ENCODE measurements at regions not wholly inside any gene's neighbourhood (a gene's known extent, or its start where the extent isn't known, plus 50 kb on each side); places are given as distances from the start of the nearest gene placed in this dataset.
"Not testable (repeated sequence)": the region's sequence is repeated elsewhere in the genome, so short reads cannot be mapped to it uniquely, and the experiment has no call there.

- no peak for TF ChIP-seq CTCF (IDR thresholded peaks at IDR 0.05; ENCODE audit: low read depth, low read length, missing control alignments)
- H3K4me3 ChIP-seq (ENCODE audit: low read depth, low read length): no peak overlapping the region
- in situ Hi-C loops (cut with HindIII; ENCODE audit: low pct_ligation_motif_present, low sequenced_read_pairs): no loop called here
Measured at GRCh38 chr2:210991107-210991506, 434.7 kb downstream of the CPS1 start.

DNA sequence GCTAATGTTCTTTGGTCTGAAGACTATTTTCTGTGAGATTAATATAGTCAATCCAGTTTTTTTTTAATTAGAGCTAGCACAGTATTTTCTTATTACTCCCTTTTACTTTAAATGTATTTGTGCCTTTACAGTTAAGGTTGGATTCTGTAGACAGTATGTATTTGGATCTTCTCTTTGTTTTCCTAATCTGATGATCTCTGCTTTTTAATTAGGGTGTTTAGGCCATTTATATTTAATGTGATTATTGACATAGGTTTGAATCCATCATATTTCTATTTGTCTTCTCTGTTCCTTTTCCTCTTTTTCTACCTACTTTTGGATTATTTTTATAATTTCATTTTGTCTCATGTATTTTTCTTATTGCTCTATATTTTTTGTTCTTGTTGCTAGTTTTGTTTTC lies 437.7 kb downstream of the CPS1 start:
- H3K36me3 ChIP-seq (replicated peaks): no peaks in the 10 kb centered on the region
- H3K4me3 ChIP-seq (ENCODE audit: low read depth, low read length): no peak overlapping the region
- no peaks in the 10 kb centered on the region for H3K27me3 ChIP-seq (replicated peaks)
- in situ Hi-C loops (cut with HindIII; ENCODE audit: low pct_ligation_motif_present, low sequenced_read_pairs): no loop called here
- no peak for DNase-seq
- no peak for TF ChIP-seq CTCF (IDR thresholded peaks at IDR 0.05; ENCODE audit: low read depth, low read length, missing control alignments)
- no peak overlapping the region for H3K27ac ChIP-seq

More at GRCh38 chr2:210991107-210991506, 434.7 kb downstream of the CPS1 start:
- DNase-seq: no peak
- Histone ChIP-seq H3K27me3 (replicated peaks) (no peaks in the 10 kb centered on the region), H3K36me3 (replicated peaks) (no peaks in the 10 kb centered on the region), H3K27ac (no peak overlapping the region)

DNA sequence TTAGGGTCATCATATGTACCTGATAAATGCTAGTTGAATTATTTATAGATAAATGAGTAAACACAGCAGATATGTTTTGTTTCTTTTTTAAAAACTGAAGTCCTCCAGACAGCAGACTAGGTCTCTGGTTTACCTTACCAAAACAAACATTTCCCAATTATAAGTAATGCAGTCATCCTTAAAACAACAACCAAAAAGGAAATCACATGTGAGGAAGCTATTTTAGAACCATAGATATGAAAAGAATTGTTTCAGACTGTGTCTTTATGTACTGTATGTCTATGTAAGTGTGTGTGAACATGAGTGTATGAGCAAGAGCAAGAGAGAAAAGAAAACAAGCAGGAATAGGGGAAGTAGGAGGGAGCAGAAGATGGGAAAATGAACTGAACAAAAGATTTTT lies 441.0 kb downstream of the CPS1 start:
- H3K27me3 ChIP-seq (replicated peaks): no peaks in the 10 kb centered on the region
- H3K27ac ChIP-seq: peak overlapping the region; percentile 33
- no peak overlapping the region for H3K4me3 ChIP-seq (ENCODE audit: low read depth, low read length)
- DNase-seq: no peak
- in situ Hi-C loops (cut with HindIII; ENCODE audit: low pct_ligation_motif_present, low sequenced_read_pairs): no loop called here
- no peaks in the 10 kb centered on the region for H3K36me3 ChIP-seq (replicated peaks)
- TF ChIP-seq CTCF (IDR thresholded peaks at IDR 0.05; ENCODE audit: low read depth, low read length, missing control alignments): no peak

GRCh38 chr2:210998334-210998733 lies 441.9 kb downstream of the CPS1 start:
- H3K36me3 ChIP-seq (replicated peaks): no peaks in the 10 kb centered on the region
- H3K4me3 ChIP-seq (ENCODE audit: low read depth, low read length): no peak overlapping the region
- in situ Hi-C loops (cut with HindIII; ENCODE audit: low pct_ligation_motif_present, low sequenced_read_pairs): no loop called here
- no peak overlapping the region for H3K27ac ChIP-seq
- H3K27me3 ChIP-seq (replicated peaks): no peaks in the 10 kb centered on the region
- TF ChIP-seq CTCF (IDR thresholded peaks at IDR 0.05; ENCODE audit: low read depth, low read length, missing control alignments): no peak
- DNase-seq: no peak

DNA sequence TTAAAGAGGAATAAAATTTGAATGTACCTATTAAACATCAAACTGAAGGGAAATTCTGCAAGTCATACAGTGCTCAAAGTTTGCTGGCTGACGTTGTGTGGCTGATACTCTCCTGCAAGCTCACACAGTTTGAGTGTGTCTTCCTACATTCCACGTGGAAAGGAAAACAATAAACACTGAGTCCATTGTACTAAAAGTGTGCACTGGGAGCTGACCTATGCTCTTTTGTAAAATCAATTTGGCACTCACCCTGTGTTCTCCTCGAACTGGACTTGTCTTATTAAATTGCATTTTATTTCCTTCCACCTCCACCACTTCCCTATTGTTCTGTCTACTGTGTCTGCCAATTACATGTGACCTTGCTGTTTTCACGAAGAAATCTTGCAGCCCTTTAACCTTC lies 458.0 kb downstream of the CPS1 start:
- H3K27ac ChIP-seq: no peak overlapping the region
- H3K36me3 ChIP-seq (replicated peaks): no peaks in the 10 kb centered on the region
- H3K27me3 ChIP-seq (replicated peaks): no peaks in the 10 kb centered on the region
- H3K4me3 ChIP-seq (ENCODE audit: low read depth, low read length): no peak overlapping the region
- no peak for TF ChIP-seq CTCF (IDR thresholded peaks at IDR 0.05; ENCODE audit: low read depth, low read length, missing control alignments)
- in situ Hi-C loops (cut with HindIII; ENCODE audit: low pct_ligation_motif_present, low sequenced_read_pairs): no loop called here
- no peak for DNase-seq

- in situ Hi-C loops (cut with HindIII; ENCODE audit: low pct_ligation_motif_present, low sequenced_read_pairs): no loop called here
- Histone ChIP-seq H3K27me3 (replicated peaks) (no peaks in the 10 kb centered on the region), H3K36me3 (replicated peaks) (no peaks in the 10 kb centered on the region), H3K27ac (no peak overlapping the region), H3K4me3 (ENCODE audit: low read depth, low read length) (no peak overlapping the region)
- DNase-seq: no peak
- no peak for TF ChIP-seq CTCF (IDR thresholded peaks at IDR 0.05; ENCODE audit: low read depth, low read length, missing control alignments)
Measured at GRCh38 chr2:211014906-211015305, 458.5 kb downstream of the CPS1 start.

DNA sequence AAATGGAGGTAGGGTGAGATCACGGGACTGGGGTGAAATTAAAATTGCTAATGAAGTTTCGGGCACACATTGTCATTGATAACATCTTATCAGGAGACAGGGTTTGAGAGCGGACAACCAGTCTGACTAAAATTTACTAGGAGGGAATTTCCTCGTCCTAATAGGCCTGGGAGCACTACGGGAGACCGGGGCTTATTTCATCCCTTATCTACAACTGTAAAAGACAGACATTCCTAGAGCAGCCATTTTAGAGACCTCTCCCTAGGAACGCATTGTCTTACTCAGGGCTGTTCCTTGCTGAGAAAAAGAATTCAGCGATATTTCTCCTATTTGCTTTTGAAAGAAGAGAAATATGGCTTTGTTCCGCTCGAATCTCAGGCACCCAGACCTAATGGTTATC lies 468.7 kb downstream of the CPS1 start:
- H3K27me3 ChIP-seq (replicated peaks); H3K36me3 ChIP-seq (replicated peaks); DNase-seq; H3K4me3 ChIP-seq (ENCODE audit: low read depth, low read length); in situ Hi-C loops (cut with HindIII; ENCODE audit: low pct_ligation_motif_present, low sequenced_read_pairs); H3K27ac ChIP-seq: not testable (repeated sequence)
